RWPE1 (cell line): ENCODE measurements at regions not wholly inside any gene's neighbourhood (a gene's known extent, or its start where the extent isn't known, plus 50 kb on each side); places are given as distances from the start of the nearest gene placed in this dataset.

Experiments used
- CTCF ChIA-PET: fragments of 350-600 bp; sonication (Branson Sonifier 250); formaldehyde crosslinking; extraction: SDS; loops from one replicate; lab custom pipeline; 2021; lab: Yijun Ruan, JAX
- POLR2A ChIA-PET: fragments of 400-600 bp; formaldehyde crosslinking; extraction: SDS; loops from one replicate; lab custom pipeline; 2020; ENCODE audit warnings: antibody characterized with exemption; ENCODE audit not compliant: low non-redundant PET; lab: Yijun Ruan, JAX
- DNase-seq: peaks from one replicate; pipeline ENCODE4 v3.0.0; 2012; ENCODE audit warnings: low spot score
- H3K27ac ChIP-seq: fragments of 450-650 bp; 2 replicates; pipeline ENCODE4 v1.5.1; 2017
- CTCF ChIP-seq: fragments of 450-650 bp; conservative IDR thresholded peaks from 2 replicates; pipeline ENCODE4 v1.5.1; 2017; ENCODE audit warnings: low read depth, mild to moderate bottlenecking

- CTCF ChIA-PET, result interaction anchor here (0.6 kb wide), 1 partner anchor 112 kb away, joined by 3 read pairs; no protein-coding TSS in a partner anchor
- TF ChIP-seq CTCF, result no peak
- POLR2A ChIA-PET, result no interaction called here
- no peak for DNase-seq
- no peak overlapping the region for H3K27ac ChIP-seq
Measured at GRCh38 chr1:38609166-38610025, 250.2 kb downstream of the RRAGC start.

GRCh38 chr1:38608202-38608864 is 251.2 kb downstream of the RRAGC start:
- no peak for TF ChIP-seq CTCF
- DNase-seq, result no peak
- H3K27ac ChIP-seq, result no peak overlapping the region
- ChIA-PET CTCF (interaction anchor here (0.7 kb wide), 1 partner anchor 714 kb away, joined by 6 read pairs; no protein-coding TSS in a partner anchor), POLR2A (no interaction called here)

GRCh38 chr1:38607526-38607925 is 252.0 kb downstream of the RRAGC start:
- no peak overlapping the region for H3K27ac ChIP-seq
- no peak for TF ChIP-seq CTCF
- CTCF ChIA-PET, result no interaction called here
- POLR2A ChIA-PET, result no interaction called here
- DNase-seq, result no peak

- no peak for DNase-seq
- ChIA-PET CTCF (no interaction called here), POLR2A (no interaction called here)
- H3K27ac ChIP-seq, result no peak overlapping the region
- TF ChIP-seq CTCF, result no peak
Measured at GRCh38 chr1:38605063-38605462, 254.5 kb downstream of the RRAGC start.

GRCh38 chr1:38603907-38604306 is 255.7 kb downstream of the RRAGC start:
- ChIA-PET POLR2A (no interaction called here), CTCF (interaction anchor here (0.7 kb wide), 1 partner anchor 1307 kb away, joined by 3 read pairs; no protein-coding TSS in a partner anchor)
- no peak overlapping the region for H3K27ac ChIP-seq
- TF ChIP-seq CTCF, result no peak
- DNase-seq, result no peak

GRCh38 chr1:38600905-38601304 is 258.7 kb downstream of the RRAGC start:
- no peak for TF ChIP-seq CTCF
- H3K27ac ChIP-seq, result no peak overlapping the region
- CTCF ChIA-PET, result no interaction called here
- POLR2A ChIA-PET, result no interaction called here
- no peak for DNase-seq
